ENCODE measurements at regions not wholly inside any gene's neighbourhood (a gene's known extent, or its start where the extent isn't known, plus 50 kb on each side); places are given as distances from the start of the nearest gene placed in this dataset.

DNA sequence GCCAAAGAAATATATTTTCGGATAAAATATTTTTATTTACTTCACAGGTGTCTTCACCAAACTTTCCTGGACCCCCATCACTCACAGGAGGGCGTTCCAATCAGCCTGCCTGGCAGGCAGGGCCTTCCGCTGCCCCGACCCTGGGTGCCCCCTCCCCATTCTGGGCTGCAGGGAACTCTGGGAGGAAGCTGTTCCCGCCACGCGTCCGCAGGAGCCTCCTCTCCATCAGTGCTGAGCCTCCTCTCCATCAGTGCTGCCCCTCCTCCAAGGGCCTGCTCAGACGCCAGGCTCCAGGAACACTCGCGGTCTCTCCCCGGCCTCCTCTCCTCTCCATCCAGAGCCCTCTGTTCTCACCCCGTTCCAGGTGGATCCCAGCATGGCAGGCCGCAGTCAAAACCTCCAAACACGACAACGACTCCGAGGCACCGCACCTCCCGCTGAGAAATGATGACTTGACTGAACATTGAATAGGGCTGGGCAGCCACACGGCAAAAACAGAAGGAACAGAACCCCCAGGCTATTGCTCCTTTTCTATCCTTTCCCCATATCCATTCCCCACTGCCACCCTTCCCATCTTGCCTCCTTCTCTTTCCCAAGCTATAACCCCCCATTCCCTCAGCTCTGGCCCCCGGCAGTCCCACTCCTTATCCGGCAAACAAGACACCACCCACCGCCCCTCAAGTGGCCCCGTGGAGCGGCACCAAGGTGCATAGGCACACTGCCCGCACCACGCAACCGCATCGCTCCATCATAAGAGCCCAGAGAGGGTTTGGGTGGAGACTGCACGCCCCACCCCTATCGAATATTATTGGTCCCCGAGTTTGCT lies 268.6 kb upstream of the RAB6C start:
- DNase-seq (ENCODE audit: low read depth) = no peak

DNA sequence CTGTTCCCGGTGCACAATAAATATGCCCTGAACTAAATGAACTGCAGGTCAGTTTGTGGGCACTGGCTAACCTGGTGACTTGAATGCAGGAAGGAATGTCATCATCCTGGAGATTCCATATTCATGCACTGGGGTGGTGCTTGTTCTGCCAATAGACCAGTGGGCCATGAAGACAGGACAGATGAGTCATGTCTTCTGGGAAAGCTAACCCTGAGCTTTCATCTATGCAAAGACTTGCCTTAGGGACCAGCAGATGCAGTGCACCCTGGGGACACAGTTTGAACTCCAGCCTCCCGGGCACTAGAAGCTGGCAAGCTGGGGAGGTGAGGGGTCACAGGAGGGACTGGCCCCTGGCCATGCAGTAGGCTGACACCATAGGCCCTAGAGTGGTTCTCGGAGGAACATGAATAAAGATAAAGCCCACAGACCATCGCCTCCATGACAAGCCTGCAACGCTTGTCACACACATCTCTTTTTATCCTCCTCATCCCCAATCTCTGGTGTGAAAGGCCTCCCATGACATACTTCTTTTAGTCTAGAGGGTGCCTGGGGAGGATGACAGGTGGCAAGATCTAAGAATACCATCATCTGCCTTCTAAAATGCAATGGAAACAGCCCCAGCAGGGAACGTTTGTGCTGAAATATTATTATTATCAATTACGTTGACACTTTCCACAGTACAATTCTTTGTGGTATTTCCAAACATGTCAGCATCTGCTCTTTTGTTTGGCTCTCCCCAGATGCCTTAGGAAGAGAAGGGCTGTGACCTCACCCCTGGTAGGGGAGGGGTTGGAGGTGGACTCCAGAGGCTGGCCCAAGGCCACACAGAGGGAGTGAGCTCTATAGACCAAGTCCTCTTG lies 267.4 kb upstream of the RAB6C start:
- no peak for DNase-seq (ENCODE audit: low read depth)

DNA sequence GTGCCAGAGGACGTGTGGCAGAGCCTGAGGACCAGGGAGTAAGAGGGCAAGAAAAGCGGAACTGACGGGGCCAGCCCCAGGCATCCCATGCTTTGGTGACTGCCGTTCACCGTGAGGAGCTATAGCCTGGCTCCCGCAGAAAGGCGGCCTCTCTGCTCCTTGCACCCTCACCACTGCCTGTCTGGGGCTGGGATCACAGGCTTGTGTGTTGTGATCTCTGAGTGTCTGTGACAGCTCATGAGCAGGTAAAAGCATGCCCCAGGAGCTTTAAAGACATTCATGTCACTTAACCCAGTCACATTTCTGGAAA lies 266.8 kb upstream of the RAB6C start:
- DNase-seq (ENCODE audit: low read depth) = no peak

DNA sequence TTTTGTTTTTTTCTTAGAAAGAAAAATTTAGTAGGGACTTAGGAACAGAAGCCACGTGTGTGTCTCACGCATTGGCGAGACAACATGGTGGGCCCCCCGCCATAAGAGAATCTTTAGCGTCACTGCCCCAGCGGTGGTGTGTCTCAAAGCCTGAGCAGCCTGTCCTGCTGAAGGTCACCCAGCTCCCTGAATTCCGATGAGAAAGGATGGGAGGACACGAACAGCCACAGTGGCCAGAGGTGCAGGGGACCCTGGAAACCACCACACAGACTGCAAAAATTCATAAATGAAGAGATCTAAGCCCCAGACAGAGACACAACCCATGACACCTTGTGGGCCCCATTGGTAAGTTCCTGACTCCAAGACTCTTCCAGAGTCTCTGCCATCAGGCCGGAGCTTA lies 266.1 kb upstream of the RAB6C start:
- DNase-seq (ENCODE audit: low read depth) = no peak

DNA sequence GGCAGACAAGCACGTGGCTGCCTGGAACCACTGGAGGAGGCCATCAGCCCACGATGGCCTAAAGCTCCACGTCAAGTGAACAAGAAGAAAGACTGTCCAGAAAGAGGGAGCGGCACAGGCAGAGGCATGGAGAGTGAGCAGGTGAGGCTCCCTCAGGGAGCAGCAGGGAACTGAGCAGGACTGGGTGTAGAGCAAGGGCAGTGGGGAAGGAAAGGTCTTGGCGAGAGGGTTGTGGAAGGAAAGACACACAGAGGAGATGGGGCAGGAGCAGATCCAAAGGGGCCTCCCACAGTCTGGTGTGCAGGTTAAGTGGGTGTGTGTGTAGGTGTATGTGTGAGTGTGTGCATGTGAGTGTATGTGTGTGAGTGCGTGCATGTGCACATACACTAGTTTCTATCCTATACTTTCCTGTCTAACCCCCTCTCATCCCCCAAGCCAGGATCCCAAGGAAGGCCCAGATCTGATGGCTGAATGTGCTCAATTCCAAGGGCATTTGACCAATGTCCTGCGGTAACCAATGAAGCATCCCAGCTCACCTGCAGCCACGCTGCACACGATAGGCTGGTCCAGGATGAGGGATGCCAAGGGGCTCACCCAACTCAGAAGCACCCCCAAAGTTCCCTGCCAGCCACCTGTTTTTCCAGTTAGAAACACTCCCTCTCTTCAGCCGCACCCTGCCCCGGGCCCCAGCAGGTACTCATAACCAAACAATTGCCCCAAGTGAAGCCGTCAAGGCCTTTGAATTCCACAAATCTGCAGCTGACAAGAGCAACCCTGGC lies 262.5 kb upstream of the RAB6C start:
- no peak for DNase-seq (ENCODE audit: low read depth)

DNA sequence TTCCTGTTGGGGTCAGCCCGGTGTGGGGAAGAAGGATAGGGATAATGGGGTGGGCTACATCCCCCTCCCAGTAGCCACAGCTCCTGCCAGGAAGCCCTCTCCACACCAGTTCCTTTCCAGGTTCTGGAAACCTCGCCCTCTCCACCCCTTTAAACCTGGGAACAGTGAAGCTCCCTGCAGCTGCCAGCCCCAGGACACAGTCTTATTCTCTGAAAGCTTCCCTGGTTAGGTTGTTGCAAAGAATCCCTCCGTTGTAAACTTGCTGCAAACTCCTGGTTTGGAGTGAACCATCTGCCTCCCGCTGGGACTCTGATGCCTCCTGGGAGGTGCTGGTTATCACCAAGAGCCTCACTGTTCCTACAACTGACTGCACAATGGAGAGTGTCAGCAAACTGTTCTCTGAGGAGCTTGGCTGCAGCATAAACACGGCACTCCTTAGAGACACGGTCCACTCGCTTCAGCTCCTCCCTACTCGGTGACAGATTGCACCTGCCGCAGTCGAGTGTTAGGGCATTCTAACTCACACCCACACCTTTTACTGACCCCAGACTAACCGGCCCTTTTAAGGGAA lies 261.8 kb upstream of the RAB6C start:
- no peak for DNase-seq (ENCODE audit: low read depth)

DNA sequence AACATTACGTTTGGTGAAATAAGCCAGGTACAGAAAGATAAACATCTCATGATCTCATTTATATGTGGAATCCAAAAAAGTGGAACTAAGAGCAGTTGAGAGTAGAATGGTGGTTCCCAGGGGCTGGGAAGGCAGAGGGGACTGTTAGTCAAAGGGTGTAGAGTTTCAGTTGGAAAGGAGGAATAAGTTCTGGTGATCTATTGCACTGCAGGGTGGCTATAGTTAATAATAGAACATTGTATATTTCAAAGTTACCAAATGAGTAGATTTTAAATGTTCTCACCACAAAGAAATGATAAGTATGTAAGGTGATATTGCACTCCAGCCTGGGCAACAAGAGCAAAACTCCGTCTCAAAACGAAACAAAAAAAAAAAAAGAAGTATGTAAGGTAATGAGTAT lies 260.1 kb upstream of the RAB6C start:
- DNase-seq (ENCODE audit: low read depth) = no peak

DNA sequence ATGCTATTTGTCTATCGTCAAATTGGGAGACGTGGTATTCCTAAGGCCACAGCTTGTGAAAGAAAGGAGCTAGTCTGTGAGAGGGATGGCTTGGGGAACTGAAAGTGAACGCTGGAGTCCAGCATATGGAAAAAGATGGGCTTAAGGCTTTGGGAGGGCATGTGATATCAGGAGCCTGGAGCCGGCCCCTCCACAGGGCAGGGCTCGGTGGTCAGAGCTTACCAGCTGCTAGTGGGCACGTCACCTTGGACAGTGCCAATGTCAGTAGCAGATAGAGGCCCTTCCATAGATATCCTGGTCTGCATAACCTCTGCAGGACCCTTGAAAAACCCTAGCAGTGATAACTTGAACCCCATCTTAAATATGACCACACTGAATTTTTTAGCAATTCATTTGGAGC lies 259.1 kb upstream of the RAB6C start:
- DNase-seq (ENCODE audit: low read depth) = no peak

DNA sequence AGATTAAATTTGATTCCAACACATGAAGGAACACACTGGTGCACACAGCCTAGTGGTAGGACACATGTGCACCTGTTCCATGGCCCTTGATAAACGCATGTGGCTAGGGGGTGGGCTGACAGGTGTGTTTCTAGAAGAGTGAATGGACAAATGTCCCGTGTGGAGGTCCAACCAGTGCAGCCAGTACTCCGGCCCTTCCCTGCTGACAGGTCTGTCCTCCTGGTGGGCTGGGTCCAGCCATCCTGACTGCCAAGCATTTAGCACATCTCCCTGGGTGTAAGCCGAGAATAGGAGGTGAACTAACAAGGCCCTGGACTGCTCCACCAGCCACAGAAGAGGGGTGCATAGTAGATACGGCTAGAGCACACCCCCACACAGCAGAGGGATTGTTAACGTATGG lies 258.7 kb upstream of the RAB6C start:
- DNase-seq (ENCODE audit: low read depth) = no peak

DNA sequence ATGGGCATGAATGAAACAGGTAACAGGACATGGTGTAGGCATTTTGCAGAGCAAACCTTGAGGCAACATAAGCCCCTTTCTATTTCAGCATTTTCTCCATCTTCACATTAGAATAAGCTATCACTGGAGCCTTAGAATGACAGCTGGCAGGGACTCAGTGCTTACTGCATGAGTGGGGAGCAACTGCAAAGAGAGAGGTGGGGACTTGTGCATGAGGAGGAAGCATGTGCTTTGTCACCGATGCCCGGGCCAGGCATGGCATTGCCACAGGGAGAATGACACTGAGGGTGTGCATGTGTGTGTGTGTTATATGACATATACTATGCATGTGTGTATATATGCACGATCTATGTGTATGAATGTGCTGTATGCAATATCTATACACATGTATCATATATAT lies 258.2 kb upstream of the RAB6C start:
- DNase-seq (ENCODE audit: low read depth) = no peak

DNA sequence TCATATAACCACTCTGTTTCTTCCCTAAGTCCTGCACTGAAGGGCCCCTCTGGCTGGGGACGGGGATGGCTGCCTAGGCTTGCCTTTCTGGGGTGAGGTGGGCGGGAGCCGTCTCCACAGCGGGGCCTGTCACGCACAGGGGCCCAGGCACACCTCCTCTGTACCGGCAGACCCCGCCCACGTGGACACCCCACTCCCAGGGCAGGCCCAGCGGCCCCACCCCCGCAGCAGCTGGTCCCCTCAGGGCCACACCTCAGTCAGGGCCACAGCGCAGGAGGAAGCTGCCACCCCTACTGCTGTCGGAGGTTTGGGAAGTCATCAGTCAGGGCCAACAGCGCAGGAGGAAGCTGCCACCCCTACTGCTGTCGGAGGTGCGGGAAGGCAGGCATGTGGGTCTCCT lies 257.6 kb upstream of the RAB6C start:
- no peak for DNase-seq (ENCODE audit: low read depth)

DNA sequence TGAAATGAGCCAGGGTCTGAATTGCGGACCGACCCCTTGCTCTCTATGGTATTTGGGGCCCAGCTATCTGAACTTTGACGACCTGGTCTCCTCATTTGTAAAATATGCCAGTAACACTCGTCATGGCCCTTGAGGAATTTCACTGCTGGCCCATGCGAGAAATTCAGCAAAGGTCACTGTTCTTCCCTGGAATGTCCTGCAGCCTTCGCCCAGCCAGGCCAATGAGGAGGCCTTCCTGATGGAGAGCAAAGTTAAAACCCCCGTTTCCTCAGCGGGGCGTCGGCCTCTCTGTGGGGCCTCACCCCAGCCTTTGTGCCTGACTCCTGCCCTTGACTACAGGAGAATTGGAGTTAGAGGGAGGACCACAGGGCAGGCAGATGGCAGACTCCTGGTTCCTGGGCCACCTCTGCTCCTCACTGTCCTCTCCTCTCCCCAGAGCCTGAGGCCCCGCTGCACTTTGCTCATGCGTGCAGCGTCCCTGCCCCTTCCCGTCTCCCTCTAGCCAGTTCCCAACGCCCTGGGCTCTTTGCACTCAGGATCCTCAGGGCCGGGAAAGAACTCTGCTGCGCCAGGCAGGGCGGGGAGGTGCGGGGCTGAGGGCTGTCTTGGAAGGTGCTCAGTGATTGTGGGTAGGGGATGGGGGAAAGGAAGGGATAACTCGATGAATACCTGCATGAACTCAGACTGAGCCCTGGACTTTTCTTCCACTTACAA lies 257.0 kb upstream of the RAB6C start:
- DNase-seq (ENCODE audit: low read depth) = no peak

DNA sequence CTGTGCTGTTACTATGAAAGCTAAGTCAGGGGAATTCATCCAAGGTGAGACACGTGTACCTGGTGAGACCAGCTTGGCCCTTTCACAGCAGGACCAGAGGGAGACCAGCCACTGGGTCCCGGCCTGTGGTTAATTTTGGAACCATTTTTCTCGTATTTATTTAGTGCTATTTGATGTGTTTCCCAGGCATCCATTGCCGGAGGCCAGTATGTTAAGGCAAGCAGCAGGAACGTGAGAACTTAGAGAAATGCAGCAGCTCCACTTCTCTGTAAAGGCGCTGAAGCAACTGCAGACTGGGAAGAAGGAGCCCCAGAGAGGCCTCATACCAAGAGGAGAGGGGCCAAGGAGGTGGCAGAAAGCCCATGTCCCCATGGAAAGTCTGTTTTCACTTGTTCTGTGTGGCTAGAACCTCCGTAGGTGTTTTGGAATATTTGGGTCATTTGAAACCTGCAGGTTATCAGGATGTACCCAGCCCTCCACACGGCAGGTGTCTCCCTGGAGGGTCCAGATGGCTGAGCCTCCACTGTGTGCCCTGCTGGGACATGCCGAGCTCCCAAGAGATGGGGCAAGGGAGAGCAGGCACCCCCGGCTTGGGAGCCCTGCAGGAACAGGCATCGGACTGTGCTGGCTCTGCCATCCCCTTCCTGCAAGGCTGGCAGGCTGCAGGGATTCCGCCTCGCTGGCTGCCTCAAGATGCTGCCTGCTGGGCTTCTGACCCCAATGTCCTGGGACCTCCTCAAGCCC lies 256.0 kb upstream of the RAB6C start:
- DNase-seq (ENCODE audit: low read depth) = no peak

DNA sequence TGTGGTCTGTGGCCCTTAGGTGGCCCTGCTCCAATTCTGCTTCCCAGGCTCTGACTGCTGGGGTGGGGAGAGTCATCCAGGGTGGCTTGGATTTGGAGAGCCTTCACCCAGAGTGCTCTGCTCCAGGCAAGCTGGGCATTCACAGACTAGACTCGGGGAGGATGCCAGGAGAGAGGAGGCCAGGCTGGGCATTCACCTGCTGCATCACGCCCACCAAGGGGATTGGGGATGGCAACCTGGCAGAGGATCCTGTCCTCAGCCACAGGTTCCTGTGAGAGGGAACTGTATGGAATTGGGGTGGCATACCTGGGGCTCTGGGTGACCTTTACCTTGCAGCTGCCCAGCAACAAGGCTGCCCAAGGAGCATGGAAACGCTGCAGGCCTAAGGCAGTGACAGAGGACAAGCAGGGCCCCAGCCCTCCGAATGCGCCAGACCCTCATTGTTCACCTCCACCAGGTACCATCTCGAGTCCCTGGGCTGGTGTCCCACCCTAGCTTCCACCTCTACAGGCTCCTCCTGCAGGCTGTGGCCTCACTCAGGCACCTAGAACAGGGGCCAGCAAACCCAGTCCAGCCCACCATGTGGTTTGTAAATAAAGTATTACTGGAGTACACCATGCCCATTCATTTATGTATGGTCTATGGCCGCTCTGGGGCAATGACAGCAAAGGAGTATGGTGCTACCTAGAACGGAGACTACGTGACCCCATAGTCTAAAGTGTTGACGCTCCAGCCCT lies 255.3 kb upstream of the RAB6C start:
- no peak for DNase-seq (ENCODE audit: low read depth)

DNA sequence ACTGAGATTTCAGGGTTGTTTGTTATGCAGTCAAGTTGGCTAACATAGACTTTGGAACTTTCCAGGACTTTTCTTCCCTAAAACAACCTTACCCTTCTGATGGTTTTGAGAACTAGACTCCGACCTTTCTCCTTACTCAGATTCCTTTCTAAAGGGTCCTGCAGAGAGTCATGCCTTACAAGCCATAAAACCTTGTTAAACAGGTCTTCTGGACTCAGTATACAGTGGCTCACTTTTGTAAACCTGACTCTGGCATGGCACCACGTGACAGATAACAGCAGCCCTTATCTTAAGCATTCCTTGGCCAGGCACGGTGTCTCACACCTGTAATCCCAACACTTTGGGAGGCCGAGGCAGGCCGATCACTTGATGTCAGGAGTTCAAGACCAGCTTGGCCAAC lies 253.2 kb upstream of the RAB6C start:
- DNase-seq (ENCODE audit: low read depth) = no peak

DNA sequence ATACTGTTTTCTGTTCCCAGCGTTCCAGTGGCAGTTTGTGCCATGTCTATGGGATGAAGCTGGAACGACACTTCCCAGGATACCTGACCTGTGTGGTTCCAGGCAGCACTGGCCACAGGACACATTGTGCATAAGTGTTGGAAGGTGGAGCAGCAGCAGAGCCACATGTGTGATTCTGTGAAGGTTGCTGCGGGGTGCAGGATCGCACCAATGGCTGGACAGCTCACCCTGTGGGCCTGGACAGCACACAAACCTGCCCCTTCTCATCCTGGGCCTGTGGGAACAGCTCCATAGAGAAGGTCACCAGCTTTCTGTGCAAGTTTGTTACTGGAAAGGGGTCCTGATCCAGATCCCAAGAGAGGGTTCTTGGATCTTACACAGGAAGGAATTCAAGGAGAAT lies 252.2 kb upstream of the RAB6C start:
- no peak for DNase-seq (ENCODE audit: low read depth)

DNA sequence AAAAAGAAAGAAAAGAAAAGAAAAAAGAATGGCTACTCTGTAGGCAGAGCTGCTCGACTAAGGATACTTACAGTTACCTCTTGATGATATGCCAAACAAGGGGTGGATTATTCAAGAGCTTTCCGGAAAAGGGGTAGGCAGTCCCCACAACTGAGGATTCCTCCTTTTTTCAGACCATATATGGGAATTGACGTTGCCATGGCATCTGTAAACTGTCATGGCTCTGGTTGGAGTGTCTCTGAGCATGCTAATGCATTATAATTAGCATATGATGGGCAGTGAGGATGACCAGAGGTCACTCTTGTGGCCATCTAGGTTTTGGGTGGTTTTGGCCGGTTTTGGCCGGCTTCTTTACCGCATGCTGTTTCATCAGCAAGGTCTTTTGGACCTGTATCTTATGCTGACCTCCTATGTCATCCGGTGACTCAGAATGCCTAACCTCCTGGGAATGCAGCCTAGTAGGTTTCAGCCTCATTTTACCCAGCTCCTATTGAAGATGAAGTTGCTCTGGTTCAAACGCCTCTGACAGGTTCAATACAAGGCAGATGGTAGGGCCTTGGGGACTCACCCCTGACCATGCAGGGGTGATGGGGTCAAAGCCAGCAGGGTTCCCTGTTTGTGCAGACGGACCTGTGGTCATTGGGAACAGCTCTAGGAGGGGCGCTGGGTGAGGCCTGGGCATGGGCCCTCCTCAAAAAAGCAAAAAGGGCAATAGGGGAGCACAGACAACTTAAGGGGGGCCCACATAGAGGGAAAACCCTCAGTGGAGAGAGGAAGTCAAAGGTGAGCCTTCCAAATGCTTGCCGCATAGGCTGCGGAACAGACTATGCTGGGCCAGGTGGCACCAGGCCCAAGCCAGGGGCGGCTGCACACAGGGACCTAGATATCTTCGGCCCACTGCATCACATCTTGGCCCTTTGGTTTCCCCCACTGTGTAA lies 251.2 kb upstream of the RAB6C start:
- DNase-seq (ENCODE audit: low read depth) = no peak

DNA sequence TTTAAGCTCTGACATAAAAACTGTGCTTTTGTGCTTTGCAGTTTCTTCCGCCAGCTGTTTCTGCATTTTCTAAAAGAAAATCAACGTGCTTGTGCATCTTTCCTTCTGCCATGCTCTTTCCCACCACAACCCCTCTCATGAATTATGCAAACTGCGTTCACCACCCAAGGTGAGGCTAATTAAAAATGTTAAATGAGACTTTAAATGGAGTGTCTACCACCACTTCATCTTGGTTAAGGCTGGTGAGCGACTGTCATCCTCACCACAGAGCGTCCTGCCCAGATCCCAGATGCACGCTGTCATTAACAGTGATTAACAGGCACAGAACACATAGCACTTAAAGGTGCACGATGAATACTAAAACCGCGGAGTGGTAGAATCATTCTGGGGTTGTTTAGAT lies 250.5 kb upstream of the RAB6C start:
- DNase-seq (ENCODE audit: low read depth) = no peak

DNA sequence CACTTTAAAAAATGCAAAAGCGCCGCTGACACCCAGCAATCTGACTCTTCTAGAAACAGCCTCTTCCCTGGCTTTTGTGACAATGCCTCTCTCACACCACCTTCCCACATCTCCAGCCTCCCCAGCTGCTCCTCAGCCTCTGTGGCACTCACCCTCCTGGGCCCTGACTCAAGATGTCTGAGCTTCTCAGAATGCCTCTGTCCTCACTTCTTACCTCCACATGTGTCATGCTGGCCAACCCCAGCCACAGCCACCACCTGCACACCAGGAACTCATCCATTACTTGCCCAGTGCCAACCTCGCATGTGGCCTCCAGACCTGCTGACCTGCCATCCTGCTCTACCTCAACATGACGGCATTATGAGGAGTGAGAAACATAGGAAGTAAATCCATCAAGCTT lies 249.8 kb upstream of the RAB6C start:
- no peak for DNase-seq (ENCODE audit: low read depth)
